GM18520 (cell line): ENCODE measurements at regions not wholly inside any gene's neighbourhood (a gene's known extent, or its start where the extent isn't known, plus 50 kb on each side); places are given as distances from the start of the nearest gene placed in this dataset.

Experiments
- ATAC-seq: cut with Tn5 transposase; IDR thresholded peaks from one replicate; pipeline ENCODE4 v1.9.1; 2021; ENCODE audit not compliant: unreplicated experiment

- ATAC-seq = no peak
These were observed 467.3 kb downstream of the SHQ1 start for GRCh38 chr3:72380711-72381493.

GRCh38 chr3:72380193-72380592 is 468.1 kb downstream of the SHQ1 start:
- no peak for ATAC-seq

DNA sequence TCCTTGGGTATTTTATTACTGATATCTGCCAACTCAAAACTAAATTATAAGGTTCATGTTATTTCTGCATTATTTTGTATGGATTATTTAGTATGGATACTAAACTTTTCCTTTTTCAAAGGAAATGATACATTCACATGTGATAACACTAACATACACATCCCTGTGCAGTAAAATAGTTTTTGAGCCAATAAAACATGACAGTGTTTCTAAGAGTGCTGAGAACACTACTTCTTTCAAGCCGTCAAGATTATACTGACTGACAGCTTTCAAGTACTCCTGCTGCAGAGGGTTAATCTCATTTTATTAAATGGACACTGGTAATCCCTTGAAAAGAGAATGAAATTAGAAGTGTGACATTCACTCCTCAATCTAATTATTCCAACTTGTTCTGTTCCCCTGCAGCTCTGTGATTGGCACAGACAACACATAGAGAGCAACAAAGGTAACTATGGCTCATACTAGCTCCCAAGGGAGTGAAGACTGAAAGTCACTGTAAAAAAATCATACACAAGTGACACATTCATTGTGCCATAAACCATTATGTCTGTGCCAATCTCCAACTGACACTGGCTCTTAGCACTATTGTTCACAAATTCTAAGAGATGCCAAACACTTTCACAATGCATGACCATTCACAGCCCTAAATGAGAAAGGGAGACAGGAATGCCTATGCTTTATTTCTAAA is 468.6 kb downstream of the SHQ1 start:
- ATAC-seq = no peak

DNA sequence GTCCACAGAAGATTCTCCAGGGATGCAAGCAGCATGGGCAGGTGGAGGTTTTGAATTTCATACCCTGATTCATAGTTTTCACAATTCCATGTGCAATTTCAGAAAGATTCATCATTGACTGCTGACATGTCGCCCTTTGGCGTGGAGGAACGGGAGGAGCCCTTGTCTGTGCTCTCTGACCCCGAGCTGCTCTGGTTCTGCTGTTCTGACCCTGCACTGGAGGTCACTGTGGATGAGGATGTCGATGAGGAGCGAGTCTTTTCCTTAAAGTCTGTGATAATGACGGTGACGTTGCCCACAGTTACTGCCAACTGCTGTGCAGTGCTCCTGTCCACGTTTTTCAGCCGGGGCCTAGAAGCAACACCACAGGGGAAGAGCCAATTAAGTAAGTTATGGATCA is 470.0 kb downstream of the SHQ1 start:
- no peak for ATAC-seq

GRCh38 chr3:72376956-72377710 is 471.1 kb downstream of the SHQ1 start:
- ATAC-seq = no peak

DNA sequence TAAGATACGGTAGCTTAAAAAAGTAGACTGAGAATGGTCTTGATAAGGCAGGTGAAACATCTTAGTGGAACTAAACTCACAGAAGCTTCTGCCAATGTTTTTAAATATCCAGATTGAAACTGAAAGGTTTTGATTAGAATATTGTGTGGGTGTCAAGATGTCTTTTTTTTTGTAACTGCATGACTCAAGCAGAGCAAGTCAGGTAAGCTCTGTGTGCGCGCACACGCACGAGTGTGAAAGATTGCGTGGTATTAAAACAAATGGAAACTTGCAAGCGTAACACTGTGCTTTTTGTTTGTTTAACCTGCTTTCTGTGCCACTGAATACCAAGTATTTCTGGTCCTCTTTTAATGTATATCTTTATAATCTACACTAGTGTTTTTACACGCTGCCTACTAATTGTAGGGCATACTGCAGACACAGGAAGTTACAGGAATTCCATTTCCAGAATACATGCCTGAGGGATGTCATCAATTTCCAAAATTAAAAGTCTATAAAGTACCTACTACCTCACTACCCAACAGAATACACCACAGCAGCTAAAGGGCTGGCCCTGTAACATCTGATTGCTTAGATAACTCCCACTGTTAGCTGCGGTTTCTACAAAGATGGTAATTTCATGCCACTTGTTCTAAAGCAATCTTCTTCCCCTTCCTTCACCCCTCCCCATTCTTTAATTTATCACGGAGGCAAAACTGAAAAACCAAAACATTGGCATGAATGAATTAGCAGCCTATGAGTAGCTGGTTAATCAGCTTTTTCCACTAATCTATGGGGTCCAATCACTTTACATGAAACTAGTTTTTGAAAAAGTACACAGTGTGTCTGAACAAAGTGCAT is 472.8 kb downstream of the SHQ1 start:
- ATAC-seq = no peak

GRCh38 chr3:72373139-72373538 is 475.1 kb downstream of the SHQ1 start:
- no peak for ATAC-seq

DNA sequence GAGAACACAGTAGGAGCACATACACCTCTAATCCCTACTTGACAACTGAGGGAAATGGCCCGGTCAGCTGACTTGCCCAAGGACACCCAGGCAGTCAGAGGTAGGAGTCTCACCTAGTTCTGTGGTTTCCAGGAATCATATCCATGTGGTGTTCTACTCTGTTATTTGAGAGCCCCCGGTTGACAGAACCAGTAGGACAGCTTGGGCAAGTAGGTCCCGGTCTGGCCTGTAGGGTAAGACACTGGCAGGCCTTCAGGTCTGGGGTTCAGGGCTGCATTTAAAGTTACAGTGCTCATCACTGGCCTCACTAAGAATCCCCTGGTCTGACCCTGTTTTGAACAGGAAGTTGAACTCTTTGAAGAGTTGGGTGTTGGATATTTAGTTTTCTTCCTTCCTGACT is 476.1 kb downstream of the SHQ1 start:
- ATAC-seq = no peak

GRCh38 chr3:72371431-72371830 is 476.8 kb downstream of the SHQ1 start:
- ATAC-seq = no peak

DNA sequence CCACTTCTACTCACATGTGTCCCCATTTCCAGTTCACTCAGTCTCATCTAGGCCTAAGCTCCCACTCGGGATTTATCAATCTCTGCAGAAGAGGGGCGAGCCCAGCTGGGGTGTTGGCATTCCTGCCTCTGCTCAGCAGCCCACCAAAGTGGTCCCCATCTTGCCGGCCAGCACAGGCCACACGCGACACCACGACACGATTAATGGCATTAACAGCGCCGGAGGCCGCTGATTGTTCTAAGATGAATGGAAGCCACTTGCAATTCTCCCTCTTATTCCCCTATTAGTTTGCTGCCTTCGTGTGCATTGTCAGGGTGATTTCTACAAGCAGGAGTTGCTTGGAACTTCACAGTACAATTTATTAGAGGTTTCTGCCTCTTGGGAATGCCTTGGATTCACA is 477.3 kb downstream of the SHQ1 start:
- no peak for ATAC-seq

DNA sequence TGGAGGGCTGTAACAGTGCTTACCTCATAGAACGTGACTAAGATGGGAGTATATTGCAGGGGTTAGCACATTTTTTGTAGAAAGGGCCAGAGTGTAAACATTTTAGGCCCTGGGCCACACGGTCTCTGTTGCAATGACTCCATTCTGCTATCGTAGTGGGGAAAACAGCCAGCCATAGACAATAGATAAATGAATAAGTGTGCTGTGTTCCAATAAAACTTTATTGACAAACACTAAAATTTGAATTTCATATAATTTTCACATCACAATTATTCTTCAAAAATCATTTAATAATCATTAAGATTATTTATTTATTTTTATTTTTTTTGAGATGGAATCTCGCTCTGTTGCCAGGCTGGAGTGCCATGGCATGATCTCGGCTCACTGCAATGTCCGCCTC is 478.6 kb downstream of the SHQ1 start:
- ATAC-seq = no peak

DNA sequence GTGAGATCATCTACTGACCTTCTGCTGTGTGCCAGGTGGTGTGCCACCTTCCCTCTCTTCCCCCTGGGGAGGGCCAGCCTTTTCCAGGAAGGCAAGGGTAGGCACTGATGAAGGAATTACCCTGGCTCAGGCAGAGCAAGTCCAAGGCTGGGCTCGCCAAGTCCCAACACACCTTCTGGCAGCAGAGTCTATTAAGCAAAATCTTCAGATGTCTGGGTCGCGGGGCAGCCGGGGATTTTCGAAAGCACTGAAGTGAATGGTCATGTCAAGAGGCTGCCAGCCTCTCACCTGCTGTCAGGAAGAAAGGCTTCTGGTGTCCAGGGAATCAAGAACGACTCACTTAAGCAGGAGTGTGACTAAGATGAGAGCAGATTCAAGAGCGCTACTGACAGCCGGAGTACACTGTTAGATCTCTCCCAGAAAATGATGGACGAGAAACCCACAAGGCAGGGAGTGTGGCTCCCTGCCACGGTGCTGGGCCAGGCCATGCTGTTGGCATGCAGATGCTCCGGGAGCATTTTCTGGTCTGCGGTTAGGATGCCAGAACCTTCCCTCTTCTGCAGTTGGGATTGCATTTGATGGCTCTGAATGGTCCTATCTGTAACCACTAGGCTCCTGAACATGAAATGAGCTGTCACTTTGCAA is 479.8 kb downstream of the SHQ1 start:
- ATAC-seq = no peak

DNA sequence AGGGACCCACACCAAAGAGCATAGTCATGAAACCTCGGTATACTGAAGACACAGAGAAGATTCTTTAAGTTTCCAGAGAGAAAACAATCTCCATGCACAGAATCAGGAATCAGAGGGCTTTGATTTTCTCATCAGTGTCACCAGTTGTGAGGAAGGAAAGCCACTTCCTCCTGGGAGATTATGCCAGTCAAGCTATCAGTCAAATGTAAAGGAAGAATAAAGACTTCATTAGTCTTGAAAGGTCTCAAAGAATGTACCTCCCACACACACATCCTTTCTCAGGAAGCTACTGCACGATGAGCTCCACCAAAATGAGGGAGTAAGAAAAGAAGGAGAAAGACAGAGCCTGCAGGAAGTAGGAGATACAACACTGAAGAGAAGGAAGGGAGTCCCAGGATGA is 486.3 kb downstream of the SHQ1 start:
- ATAC-seq = no peak

DNA sequence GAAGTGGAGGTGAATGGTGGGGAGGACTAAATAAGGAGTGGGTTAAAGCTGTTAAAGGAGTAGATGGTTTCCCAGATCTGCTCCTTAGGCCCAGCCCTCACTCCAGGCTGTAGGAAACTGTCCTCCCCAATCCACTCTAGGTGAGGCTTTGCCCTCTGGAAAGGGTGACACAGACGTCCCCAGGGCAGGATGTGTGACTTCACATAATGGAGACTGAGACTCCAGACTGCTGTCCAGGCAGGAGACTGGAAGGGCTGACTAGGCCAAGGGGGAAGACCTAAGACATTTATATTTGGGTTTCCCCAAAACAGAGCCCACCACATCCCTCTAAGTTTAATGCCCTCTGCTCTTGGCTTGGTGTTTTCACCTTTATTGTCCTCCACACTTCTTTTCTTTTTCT is 488.5 kb downstream of the SHQ1 start:
- no peak for ATAC-seq

DNA sequence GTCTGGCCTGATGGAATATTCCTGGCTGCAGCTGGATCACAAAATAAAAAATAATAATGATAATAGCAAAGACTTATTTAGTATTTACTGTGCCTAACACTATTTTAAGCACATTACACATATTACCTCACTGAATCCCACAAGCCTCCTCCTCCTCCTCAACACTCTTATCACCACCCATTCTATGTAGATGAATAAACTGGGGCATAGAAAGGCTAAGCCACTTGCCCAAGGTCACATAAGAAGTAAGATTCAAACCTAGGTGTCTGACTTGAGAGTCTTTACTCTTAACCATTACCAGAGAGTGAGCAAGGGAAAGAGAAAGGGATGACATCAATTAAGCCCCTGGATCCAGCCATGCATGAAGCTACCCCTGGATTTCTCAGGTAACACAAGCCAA is 493.1 kb downstream of the SHQ1 start:
- no peak for ATAC-seq

GRCh38 chr3:72354486-72354885 is 493.8 kb downstream of the SHQ1 start:
- ATAC-seq = no peak

GRCh38 chr3:72353236-72354128 is 494.8 kb downstream of the SHQ1 start:
- ATAC-seq = no peak

DNA sequence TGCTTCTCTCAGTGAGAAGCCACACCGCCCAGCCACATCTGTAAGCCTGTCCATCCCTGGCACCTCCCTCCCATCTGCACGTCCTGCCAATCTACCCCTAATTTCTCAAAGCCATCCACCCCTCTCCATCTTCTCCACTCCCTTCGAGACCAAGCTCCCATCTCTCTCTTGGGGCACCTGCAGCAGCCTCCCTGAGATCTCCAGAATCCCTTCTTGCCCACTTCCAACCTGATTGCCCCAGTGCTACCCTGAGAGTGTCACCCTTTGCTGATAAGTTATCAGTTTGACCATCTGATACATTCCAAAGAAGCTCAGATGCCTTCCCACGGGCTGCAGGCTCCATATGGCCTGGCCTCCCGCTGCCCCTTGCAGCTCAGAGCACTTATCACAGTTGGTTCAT is 496.1 kb downstream of the SHQ1 start:
- ATAC-seq = no peak

DNA sequence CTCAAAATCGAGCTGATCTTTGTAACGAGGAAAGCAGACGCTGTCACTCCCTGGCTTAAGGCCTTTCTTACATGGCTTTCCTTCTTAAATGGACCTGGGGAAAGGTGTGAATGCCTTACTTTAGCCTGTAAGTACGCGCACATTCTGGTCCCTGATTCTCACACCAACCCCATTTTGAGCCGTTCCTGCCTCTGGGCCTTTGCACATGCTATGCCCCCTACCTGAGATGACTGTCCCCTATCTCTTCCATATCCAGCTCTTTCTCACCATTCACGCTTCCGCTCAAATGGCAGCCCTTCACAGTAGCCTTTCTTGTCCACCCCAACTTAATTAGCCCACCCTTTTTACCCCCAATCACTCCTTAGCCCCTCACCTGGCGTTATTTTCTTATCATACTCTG is 496.7 kb downstream of the SHQ1 start:
- ATAC-seq = no peak
